Astrocyte (in vitro differentiated cells and primary cell): ENCODE measurements at regions not wholly inside any gene's neighbourhood (a gene's known extent, or its start where the extent isn't known, plus 50 kb on each side); places are given as distances from the start of the nearest gene placed in this dataset.

Source experiments
- DNase-seq: peaks from one replicate; pipeline ENCODE4 v3.0.0-alpha.2; 2010; ENCODE audit warnings: low read depth
- FAIRE-seq: peaks from 2 replicates; lab custom pipeline; 2011; peaks lifted over from hg19 to GRCh38; lab: Jason Lieb, UNC
- H2AFZ ChIP-seq: 2 replicates; pipeline ENCODE4 v1.6.0; 2012; ENCODE audit warnings: low read depth, low read length, inconsistent platforms
- H3K27ac ChIP-seq: 2 replicates; pipeline ENCODE4 v1.5.1; 2011; ENCODE audit warnings: low read depth, low read length, inconsistent platforms
- H3K27me3 ChIP-seq: 2 replicates; pipeline ENCODE4 v1.6.0; 2011; ENCODE audit warnings: low read length, inconsistent platforms; ENCODE audit not compliant: insufficient read depth
- H3K36me3 ChIP-seq: 2 replicates; pipeline ENCODE4 v1.5.1; 2011; ENCODE audit warnings: low read length, inconsistent platforms; ENCODE audit not compliant: insufficient read depth
- H3K4me1 ChIP-seq: 2 replicates; pipeline ENCODE4 v1.5.1; 2011; ENCODE audit warnings: low read length, inconsistent platforms; ENCODE audit not compliant: insufficient read depth
- H3K4me2 ChIP-seq: 2 replicates; pipeline ENCODE4 v1.6.0; 2012; ENCODE audit warnings: low read length, inconsistent platforms
- H3K4me3 ChIP-seq: 2 replicates; pipeline ENCODE4 v1.5.1; 2011; ENCODE audit warnings: low read depth, mild to moderate bottlenecking, low read length, inconsistent platforms; ENCODE audit not compliant: insufficient read depth
- H3K79me2 ChIP-seq: 2 replicates; pipeline ENCODE4 v1.6.0; 2012; ENCODE audit warnings: mild to moderate bottlenecking, low read length, inconsistent platforms; ENCODE audit not compliant: insufficient read depth
- H3K9ac ChIP-seq: 2 replicates; pipeline ENCODE4 v1.6.0; 2012; ENCODE audit warnings: mild to moderate bottlenecking, low read length, inconsistent platforms
- H3K9me3 ChIP-seq: 2 replicates; pipeline ENCODE4 v1.5.1; 2012; ENCODE audit warnings: low read depth, mild to moderate bottlenecking, low read length, inconsistent platforms; ENCODE audit not compliant: insufficient read depth
- H4K20me1 ChIP-seq: 2 replicates; pipeline ENCODE4 v1.6.0; 2012; ENCODE audit warnings: low read length, inconsistent platforms; ENCODE audit not compliant: insufficient read depth
- H3K27ac Mint-ChIP-seq: one replicate; pipeline ENCODE4 v1.8.0; 2021; ENCODE audit warnings: mild to moderate bottlenecking, mixed read lengths; ENCODE audit not compliant: unreplicated experiment
- H3K27me3 Mint-ChIP-seq: one replicate; pipeline ENCODE4 v1.8.0; 2021; ENCODE audit warnings: low read depth, mixed read lengths; ENCODE audit not compliant: unreplicated experiment
- H3K36me3 Mint-ChIP-seq: one replicate; pipeline ENCODE4 v1.8.0; 2021; ENCODE audit warnings: low read depth, mixed read lengths; ENCODE audit not compliant: unreplicated experiment
- H3K4me1 Mint-ChIP-seq: one replicate; pipeline ENCODE4 v1.8.0; 2021; ENCODE audit warnings: low read depth, mixed read lengths; ENCODE audit not compliant: unreplicated experiment
- H3K4me3 Mint-ChIP-seq: one replicate; pipeline ENCODE4 v1.8.0; 2021; ENCODE audit warnings: mild to moderate bottlenecking, moderate library complexity, mixed read lengths; ENCODE audit not compliant: unreplicated experiment
- H3K9me3 Mint-ChIP-seq: one replicate; pipeline ENCODE4 v1.8.0; 2021; ENCODE audit warnings: mild to moderate bottlenecking, mixed read lengths; ENCODE audit not compliant: unreplicated experiment
- EZH2 ChIP-seq: IDR thresholded peaks from 2 replicates; pipeline ENCODE4 v1.6.1; 2012; ENCODE audit warnings: mild to moderate bottlenecking, low read length, inconsistent platforms; ENCODE audit not compliant: insufficient read depth
- TF ChIP-seq, protein P1 (sequence below): IDR thresholded peaks from 2 replicates; pipeline ENCODE4 v1.5.1; 2011; ENCODE audit warnings: low read depth, mild to moderate bottlenecking, inconsistent platforms, low read length, moderate library complexity; ENCODE audit not compliant: insufficient read depth

DNA sequence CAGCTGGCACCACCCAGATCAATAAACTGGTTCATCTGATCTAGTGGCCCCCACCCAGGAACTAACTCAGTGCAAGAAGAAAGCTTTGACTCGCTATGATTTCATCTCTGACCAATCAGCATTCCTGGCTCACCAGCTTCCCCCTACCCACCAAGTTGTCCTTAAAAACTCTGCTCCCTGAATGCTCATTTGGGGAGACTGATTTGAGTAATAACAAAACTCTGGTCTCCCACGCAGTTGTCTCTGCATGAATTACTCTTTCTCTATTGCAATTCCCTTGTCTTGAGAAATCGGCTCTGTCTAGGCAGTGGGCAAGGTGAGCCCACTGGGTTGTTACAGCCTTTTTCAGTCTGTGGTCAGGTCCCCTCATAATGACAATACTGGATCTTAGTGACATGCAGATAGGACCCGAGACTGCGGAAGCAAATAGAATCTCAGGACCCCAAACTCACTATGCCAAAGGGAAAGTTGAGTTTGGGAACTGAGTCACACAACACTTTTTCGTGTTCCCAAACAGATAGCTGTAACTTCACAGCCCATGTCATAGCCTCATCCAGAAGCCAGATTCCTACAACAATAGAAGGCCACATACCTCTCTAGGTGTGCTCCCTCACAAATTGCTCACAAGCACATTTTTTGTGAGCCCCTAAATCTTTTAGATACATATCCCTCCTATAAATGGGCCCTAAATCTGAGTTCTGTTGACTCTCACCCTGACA, 175.2 kb upstream of the RAI14 start:
- peaks cover 9% of the 10 kb centered on the region for H3K27me3 ChIP-seq
- H2AFZ ChIP-seq = no peak overlapping the region
- DNase-seq (no peak), FAIRE-seq (no peak)
- no peak overlapping the region for H3K4me2 ChIP-seq
- H3K4me3 ChIP-seq = no peak overlapping the region
- H4K20me1 ChIP-seq = no peaks in the 10 kb centered on the region
- Mint-ChIP-seq H3K27ac (no peak overlapping the region), H3K4me3 (no peak overlapping the region), H3K27me3 (peaks cover 10% of the 10 kb centered on the region), H3K4me1 (peaks cover 15% of the 10 kb centered on the region), H3K36me3 (no peaks in the 10 kb centered on the region), H3K9me3 (peaks cover 7% of the 10 kb centered on the region)
- no peak overlapping the region for H3K27ac ChIP-seq
- H3K9me3 ChIP-seq = peaks cover 5% of the 10 kb centered on the region
- TF ChIP-seq, protein P1, sequence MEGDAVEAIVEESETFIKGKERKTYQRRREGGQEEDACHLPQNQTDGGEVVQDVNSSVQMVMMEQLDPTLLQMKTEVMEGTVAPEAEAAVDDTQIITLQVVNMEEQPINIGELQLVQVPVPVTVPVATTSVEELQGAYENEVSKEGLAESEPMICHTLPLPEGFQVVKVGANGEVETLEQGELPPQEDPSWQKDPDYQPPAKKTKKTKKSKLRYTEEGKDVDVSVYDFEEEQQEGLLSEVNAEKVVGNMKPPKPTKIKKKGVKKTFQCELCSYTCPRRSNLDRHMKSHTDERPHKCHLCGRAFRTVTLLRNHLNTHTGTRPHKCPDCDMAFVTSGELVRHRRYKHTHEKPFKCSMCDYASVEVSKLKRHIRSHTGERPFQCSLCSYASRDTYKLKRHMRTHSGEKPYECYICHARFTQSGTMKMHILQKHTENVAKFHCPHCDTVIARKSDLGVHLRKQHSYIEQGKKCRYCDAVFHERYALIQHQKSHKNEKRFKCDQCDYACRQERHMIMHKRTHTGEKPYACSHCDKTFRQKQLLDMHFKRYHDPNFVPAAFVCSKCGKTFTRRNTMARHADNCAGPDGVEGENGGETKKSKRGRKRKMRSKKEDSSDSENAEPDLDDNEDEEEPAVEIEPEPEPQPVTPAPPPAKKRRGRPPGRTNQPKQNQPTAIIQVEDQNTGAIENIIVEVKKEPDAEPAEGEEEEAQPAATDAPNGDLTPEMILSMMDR = no peak
- no peak for TF ChIP-seq EZH2
- peaks cover 7% of the 10 kb centered on the region for H3K4me1 ChIP-seq
- no peaks in the 10 kb centered on the region for H3K79me2 ChIP-seq
- no peaks in the 10 kb centered on the region for H3K36me3 ChIP-seq
- no peak overlapping the region for H3K9ac ChIP-seq

DNA sequence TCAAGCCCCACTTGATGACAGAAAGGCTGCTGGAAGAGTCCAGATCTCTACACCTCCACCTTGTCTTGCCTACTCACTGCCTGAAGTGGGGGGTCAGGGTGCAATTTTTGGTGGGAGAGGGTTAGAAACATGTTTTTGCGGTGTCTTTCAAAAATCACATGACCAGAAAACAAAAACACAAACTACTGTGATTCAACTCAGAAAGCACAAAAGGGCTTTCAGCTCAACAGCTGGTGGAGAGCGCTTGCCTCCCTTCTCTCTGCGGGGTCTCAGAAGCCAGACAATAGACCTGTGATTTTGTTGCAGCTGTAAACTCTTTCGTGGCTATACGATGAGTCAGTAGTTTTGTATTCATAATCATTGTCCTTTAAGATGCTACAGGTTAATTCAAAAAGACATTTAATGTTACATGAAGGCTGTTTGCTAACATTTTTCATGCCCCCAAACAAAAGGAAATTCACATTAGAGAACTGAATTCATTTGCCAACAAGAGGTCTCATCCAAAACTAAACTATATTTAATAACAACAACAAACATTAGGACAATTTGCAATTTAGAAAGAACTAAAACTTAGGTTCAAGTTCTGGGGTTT, 172.6 kb upstream of the RAI14 start:
- peaks cover 4% of the 10 kb centered on the region for H3K9me3 Mint-ChIP-seq
- Histone ChIP-seq H3K4me2 (no peak overlapping the region), H3K27me3 (peaks cover 3% of the 10 kb centered on the region), H3K36me3 (no peaks in the 10 kb centered on the region), H3K79me2 (no peaks in the 10 kb centered on the region), H4K20me1 (no peaks in the 10 kb centered on the region), H3K4me1 (peaks cover 26% of the 10 kb centered on the region), H3K9ac (no peak overlapping the region), H3K27ac (no peak overlapping the region), H3K4me3 (no peak overlapping the region), H2AFZ (no peak overlapping the region), H3K9me3 (peaks cover 5% of the 10 kb centered on the region)
- H3K4me1 Mint-ChIP-seq = peaks cover 32% of the 10 kb centered on the region
- H3K27ac Mint-ChIP-seq = no peak overlapping the region
- TF ChIP-seq EZH2 = no peak
- TF ChIP-seq, protein P1 = no peak
- no peaks in the 10 kb centered on the region for H3K36me3 Mint-ChIP-seq
- no peak overlapping the region for H3K4me3 Mint-ChIP-seq
- FAIRE-seq (no peak), DNase-seq (no peak)
- H3K27me3 Mint-ChIP-seq = peaks cover 3% of the 10 kb centered on the region
